PC-3 (cell line): ENCODE measurements at regions not wholly inside any gene's neighbourhood (a gene's known extent, or its start where the extent isn't known, plus 50 kb on each side); places are given as distances from the start of the nearest gene placed in this dataset.

ENCODE experiments used
- ATAC-seq: fragments of 200-7000 bp; cut with Tn5 transposase; 2 replicates; pipeline ENCODE4 v1.9.1; 2020; ENCODE audit warnings: mild to moderate bottlenecking, moderate library complexity
- BruUV-seq: library from RNA; stranded (reverse); fragments of 400-500 nt; replicated peaks from 2 replicates; lab custom pipeline; 2021; lab: Mats Ljungman, UMichigan
- CTCF ChIA-PET: fragments of 300-600 bp; sonication (Branson Sonifier 250); formaldehyde crosslinking; loops from one replicate; lab custom pipeline; 2022; ENCODE audit warnings: antibody characterized with exemption; lab: Charles Lee
- POLR2A ChIA-PET: fragments of 300-600 bp; sonication (Branson Sonifier 250); formaldehyde crosslinking; loops from one replicate; lab custom pipeline; 2022; ENCODE audit warnings: antibody characterized with exemption; ENCODE audit not compliant: unreplicated experiment; lab: Charles Lee
- DNase-seq: peaks from one replicate; pipeline ENCODE4 v3.0.0-alpha.2; 2015
- H2AFZ ChIP-seq: fragments of 300-600 bp; sonication (generic); 2 replicates; pipeline ENCODE4 v1.6.0; 2016; ENCODE audit warnings: antibody characterized with exemption, low read length
- H3F3A ChIP-seq: fragments of 300-600 bp; sonication (generic); one replicate; pipeline ENCODE4 v1.6.0; 2017; ENCODE audit warnings: antibody characterized with exemption, low read length, control low read depth, mild to moderate bottlenecking; ENCODE audit not compliant: unreplicated experiment
- H3K27ac ChIP-seq: fragments of 300-600 bp; sonication (generic); 2 replicates; pipeline ENCODE4 v1.5.1; 2016; ENCODE audit warnings: mild to moderate bottlenecking, low read length
- H3K27me3 ChIP-seq: fragments of 300-600 bp; sonication (generic); 2 replicates; pipeline ENCODE4 v1.6.1; 2016; ENCODE audit warnings: low read length, mixed read lengths
- H3K36me3 ChIP-seq: fragments of 300-600 bp; sonication (generic); 2 replicates; pipeline ENCODE4 v1.6.1; 2016; ENCODE audit warnings: low read depth, mixed run types, low read length, mixed read lengths
- H3K4me1 ChIP-seq: fragments of 300-600 bp; sonication (generic); 2 replicates; pipeline ENCODE4 v1.5.1; 2016; ENCODE audit warnings: low read length; ENCODE audit not compliant: insufficient read depth
- H3K4me2 ChIP-seq: fragments of 300-600 bp; sonication (generic); 2 replicates; pipeline ENCODE4 v1.6.0; 2016; ENCODE audit warnings: low read length
- H3K4me3 ChIP-seq: fragments of 300-600 bp; sonication (generic); 2 replicates; pipeline ENCODE4 v1.5.1; 2016; ENCODE audit warnings: mild to moderate bottlenecking, low read length, mixed read lengths
- H3K79me2 ChIP-seq: fragments of 300-600 bp; sonication (generic); 2 replicates; pipeline ENCODE4 v1.6.1; 2017; ENCODE audit warnings: low read length, mixed read lengths
- H3K9ac ChIP-seq: fragments of 300-600 bp; sonication (generic); 2 replicates; pipeline ENCODE4 v1.6.0; 2016; ENCODE audit warnings: mild to moderate bottlenecking, low read length
- H3K9me2 ChIP-seq: fragments of 300-600 bp; sonication (generic); replicated peaks from 2 replicates; pipeline ENCODE4 v1.6.1; 2016; ENCODE audit warnings: mixed run types, low read length, mixed read lengths
- H3K9me3 ChIP-seq: fragments of 300-600 bp; sonication (generic); 2 replicates; pipeline ENCODE4 v1.6.1; 2016; ENCODE audit warnings: low read length, mixed read lengths
- H4K20me1 ChIP-seq: fragments of 300-600 bp; sonication (generic); 2 replicates; pipeline ENCODE4 v1.6.1; 2016; ENCODE audit warnings: low read length, mixed read lengths
- EZH2 ChIP-seq: fragments of 300-600 bp; sonication (generic); IDR thresholded peaks from one replicate; pipeline ENCODE4 v1.6.1; 2017; ENCODE audit warnings: antibody characterized with exemption, mild to moderate bottlenecking, low read length; ENCODE audit not compliant: unreplicated experiment
- EZH2phosphoT487 ChIP-seq: fragments of 300-600 bp; sonication (generic); IDR thresholded peaks from 2 replicates; pipeline ENCODE4 v1.6.1; 2018; ENCODE audit warnings: mild to moderate bottlenecking, antibody characterized with exemption, low read length, borderline replicate concordance
- intact Hi-C: fragments of 100-400 bp; cut with micrococcal nuclease; formaldehyde crosslinking; loops from 2 replicates; pipeline ENCODE4 v1.9.0; 2023
- TF ChIP-seq, protein P1 (sequence below): fragments of 300-600 bp; sonication (generic); conservative IDR thresholded peaks from 2 replicates; pipeline ENCODE4 v1.5.1; 2017; ENCODE audit warnings: antibody characterized with exemption, low read depth, mild to moderate bottlenecking, low read length

DNA sequence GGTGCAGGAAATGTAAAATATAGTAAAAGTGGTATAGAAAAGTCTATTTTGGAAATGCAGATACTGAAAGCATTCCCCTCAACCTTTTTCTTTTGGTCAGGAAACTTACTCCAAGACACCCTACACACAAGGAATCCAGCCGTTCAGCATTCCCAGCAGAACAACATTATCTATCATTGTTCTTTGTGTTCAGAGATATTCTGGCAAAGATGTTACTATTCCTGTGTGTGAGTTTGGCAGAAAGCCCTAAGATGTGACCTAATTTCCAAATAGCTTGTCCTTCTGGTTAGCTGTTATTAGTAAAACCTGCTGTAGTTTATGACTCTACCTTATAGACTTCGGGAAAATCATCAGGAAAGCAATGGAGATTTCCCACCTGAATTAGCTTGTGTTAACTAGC is 78.1 kb upstream of the PELI1 start:
- no peaks in the 10 kb centered on the region for H3F3A ChIP-seq
- H3K4me2 ChIP-seq = no peak overlapping the region
- no peak overlapping the region for H3K27ac ChIP-seq
- H3K36me3 ChIP-seq = no peaks in the 10 kb centered on the region
- H4K20me1 ChIP-seq = no peaks in the 10 kb centered on the region
- intact Hi-C loops = no loop called here
- DNase-seq (peak; percentile 47), ATAC-seq (no peak)
- CTCF ChIA-PET = interaction anchor here (0.7 kb wide), 1 partner anchor 124 kb away, joined by 3 read pairs; no protein-coding TSS in a partner anchor
- no peaks in the 10 kb centered on the region for H3K9me2 ChIP-seq
- no TSS peak for BruUV-seq
- POLR2A ChIA-PET = no interaction called here
- no peak for TF ChIP-seq EZH2
- TF ChIP-seq, protein P1, sequence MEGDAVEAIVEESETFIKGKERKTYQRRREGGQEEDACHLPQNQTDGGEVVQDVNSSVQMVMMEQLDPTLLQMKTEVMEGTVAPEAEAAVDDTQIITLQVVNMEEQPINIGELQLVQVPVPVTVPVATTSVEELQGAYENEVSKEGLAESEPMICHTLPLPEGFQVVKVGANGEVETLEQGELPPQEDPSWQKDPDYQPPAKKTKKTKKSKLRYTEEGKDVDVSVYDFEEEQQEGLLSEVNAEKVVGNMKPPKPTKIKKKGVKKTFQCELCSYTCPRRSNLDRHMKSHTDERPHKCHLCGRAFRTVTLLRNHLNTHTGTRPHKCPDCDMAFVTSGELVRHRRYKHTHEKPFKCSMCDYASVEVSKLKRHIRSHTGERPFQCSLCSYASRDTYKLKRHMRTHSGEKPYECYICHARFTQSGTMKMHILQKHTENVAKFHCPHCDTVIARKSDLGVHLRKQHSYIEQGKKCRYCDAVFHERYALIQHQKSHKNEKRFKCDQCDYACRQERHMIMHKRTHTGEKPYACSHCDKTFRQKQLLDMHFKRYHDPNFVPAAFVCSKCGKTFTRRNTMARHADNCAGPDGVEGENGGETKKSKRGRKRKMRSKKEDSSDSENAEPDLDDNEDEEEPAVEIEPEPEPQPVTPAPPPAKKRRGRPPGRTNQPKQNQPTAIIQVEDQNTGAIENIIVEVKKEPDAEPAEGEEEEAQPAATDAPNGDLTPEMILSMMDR = no peak
- H3K9ac ChIP-seq = no peak overlapping the region
- H2AFZ ChIP-seq = no peak overlapping the region
- H3K79me2 ChIP-seq = no peaks in the 10 kb centered on the region
- H3K4me3 ChIP-seq = no peak overlapping the region
- no peaks in the 10 kb centered on the region for H3K9me3 ChIP-seq
- H3K4me1 ChIP-seq = no peaks in the 10 kb centered on the region
- no peaks in the 10 kb centered on the region for H3K27me3 ChIP-seq

DNA sequence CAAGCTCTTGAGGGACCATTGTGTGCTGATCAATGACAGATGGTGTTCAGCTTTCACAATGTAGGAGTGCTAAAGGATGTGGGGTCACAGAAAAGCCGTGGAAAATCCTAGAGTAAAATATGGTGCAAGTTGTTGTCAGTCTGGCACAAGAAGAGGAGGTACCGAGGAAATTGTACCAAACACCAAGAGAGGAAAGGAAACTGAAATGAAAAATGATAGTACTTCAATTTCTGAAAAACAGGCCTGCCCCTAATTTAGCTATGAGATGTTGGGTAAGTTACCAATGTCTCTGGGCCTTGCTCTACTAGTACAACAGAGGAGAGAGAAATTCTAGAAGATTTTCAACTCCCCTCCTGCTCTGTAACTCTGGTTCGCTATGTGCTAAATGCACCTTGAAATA is 78.8 kb upstream of the PELI1 start:
- Histone ChIP-seq H3F3A (no peaks in the 10 kb centered on the region), H3K27me3 (no peaks in the 10 kb centered on the region), H2AFZ (no peak overlapping the region), H3K4me2 (no peak overlapping the region), H3K9me2 (no peaks in the 10 kb centered on the region), H3K27ac (no peak overlapping the region), H3K4me1 (no peaks in the 10 kb centered on the region), H3K36me3 (no peaks in the 10 kb centered on the region), H3K4me3 (no peak overlapping the region), H3K79me2 (no peaks in the 10 kb centered on the region), H3K9me3 (no peaks in the 10 kb centered on the region), H3K9ac (no peak overlapping the region), H4K20me1 (no peaks in the 10 kb centered on the region)
- no peak for DNase-seq
- ChIA-PET CTCF (interaction anchor here (0.7 kb wide), 1 partner anchor 125 kb away, joined by 3 read pairs; no protein-coding TSS in a partner anchor), POLR2A (no interaction called here)
- intact Hi-C loops = no loop called here
- TF ChIP-seq EZH2 (no peak), EZH2phosphoT487 (no peak)
- TF ChIP-seq, protein P1 = no peak
- no peak for ATAC-seq
- BruUV-seq = no TSS peak

DNA sequence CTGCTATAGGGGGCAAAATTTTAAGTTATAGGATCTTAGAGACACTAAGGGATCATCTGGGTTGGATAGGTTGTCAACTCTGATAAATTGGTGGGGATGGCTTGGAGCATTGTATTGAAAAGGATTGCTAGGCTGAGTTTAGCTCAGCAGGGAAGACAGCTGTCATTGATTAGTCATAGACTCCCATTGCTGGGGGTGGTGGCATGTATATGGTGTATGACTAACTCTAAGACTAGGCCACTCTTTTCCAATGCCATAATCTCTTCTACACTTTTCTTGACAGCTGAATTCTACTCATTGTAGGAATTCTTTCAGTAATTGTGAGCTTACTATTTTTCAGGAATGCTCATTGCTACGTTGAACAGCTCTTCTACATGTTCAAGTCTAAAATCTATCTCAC is 81.3 kb upstream of the PELI1 start:
- DNase-seq = peak; percentile 55
- Histone ChIP-seq H3K9ac (no peak overlapping the region), H3K9me2 (no peaks in the 10 kb centered on the region), H3K9me3 (no peaks in the 10 kb centered on the region), H3K27ac (no peak overlapping the region), H3K36me3 (no peaks in the 10 kb centered on the region), H2AFZ (no peak overlapping the region), H3K4me3 (no peak overlapping the region), H3K79me2 (no peaks in the 10 kb centered on the region), H3K4me2 (no peak overlapping the region), H4K20me1 (no peaks in the 10 kb centered on the region), H3K4me1 (no peaks in the 10 kb centered on the region), H3K27me3 (no peaks in the 10 kb centered on the region), H3F3A (no peaks in the 10 kb centered on the region)
- ATAC-seq = no peak
- BruUV-seq = no TSS peak
- intact Hi-C loops = loop anchor here (5.0 kb wide), 1 partner anchor 438 kb away; no protein-coding TSS in a partner anchor
- TF ChIP-seq, protein P1 = no peak
- TF ChIP-seq EZH2 (no peak), EZH2phosphoT487 (no peak)
- ChIA-PET CTCF (no interaction called here), POLR2A (interaction anchor here (0.6 kb wide), 1 partner anchor 11 kb away, joined by 3 read pairs; no protein-coding TSS in a partner anchor)
